HG02642 (cell line): ENCODE measurements at regions not wholly inside any gene's neighbourhood (a gene's known extent, or its start where the extent isn't known, plus 50 kb on each side); places are given as distances from the start of the nearest gene placed in this dataset.

Experiments
- ATAC-seq: cut with Tn5 transposase; IDR thresholded peaks from one replicate; pipeline ENCODE4 v1.9.1; 2021; ENCODE audit warnings: mild to moderate bottlenecking; ENCODE audit not compliant: unreplicated experiment, poor library complexity

DNA sequence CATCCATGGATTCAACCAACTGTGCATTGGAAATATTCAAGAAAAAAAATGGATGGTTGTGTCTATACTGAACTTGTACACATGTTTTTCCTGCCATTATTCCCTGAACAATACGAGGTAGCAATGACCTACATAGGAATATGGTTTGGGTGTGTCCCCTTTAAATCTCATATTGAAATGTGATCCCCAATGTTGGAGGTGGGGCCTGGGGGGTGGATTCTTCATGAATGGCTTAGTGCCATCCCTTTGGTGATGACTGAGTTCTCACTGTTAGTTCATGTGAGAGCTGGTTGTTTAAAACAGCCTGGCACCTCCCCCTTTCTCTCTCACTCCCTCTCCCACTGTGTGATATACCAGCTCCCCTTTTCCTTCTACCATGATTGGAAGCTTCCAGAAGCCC is 139.8 kb upstream of the BACH2 start:
- ATAC-seq = no peak

- no peak for ATAC-seq
These were observed 138.7 kb upstream of the BACH2 start for GRCh38 chr6:90435207-90435899.

DNA sequence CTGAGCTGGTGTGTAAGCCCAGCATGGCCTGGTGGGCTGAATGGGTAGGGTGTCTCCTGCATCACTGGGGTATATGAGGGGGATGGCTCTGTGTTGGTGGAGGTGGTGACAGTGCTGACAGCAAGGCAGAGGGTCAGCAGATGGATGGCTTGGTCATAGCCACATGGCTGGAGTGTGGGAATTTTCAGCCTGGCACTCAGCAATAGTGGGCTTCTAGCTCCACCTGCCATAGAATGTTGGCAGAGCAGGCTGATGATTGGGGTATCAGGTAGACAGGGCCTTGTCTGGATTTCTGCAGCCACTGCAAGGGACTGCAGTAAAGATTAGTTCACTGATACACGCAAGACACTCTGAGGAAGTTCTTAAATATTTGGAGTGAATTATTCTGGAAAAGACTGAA is 137.5 kb upstream of the BACH2 start:
- no peak for ATAC-seq

- no peak for ATAC-seq
These were observed 136.3 kb upstream of the BACH2 start for GRCh38 chr6:90432937-90433336.

- no peak for ATAC-seq
These were observed 135.6 kb upstream of the BACH2 start for GRCh38 chr6:90432041-90432775.

- ATAC-seq = no peak
These were observed 134.9 kb upstream of the BACH2 start for GRCh38 chr6:90431576-90431975.

DNA sequence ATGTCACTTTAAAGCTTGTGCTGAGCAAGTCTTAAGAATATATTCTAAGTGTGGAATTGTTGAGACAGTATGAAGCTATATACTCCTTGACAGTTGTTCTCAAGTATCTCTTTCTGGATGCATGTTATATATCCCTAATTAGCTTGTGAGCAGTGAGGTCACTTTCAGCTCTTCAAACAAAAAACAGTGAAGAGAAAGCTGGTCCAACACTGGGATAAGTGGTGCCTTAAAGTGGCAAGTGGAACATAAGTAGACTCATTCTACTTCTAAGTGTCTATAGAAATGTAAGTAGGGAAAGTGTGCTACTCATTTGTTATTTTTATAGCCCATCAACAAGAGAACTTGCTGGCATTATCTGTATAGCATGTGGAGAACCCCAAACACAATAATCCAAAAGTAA is 133.1 kb upstream of the BACH2 start:
- no peak for ATAC-seq

GRCh38 chr6:90428514-90428913 is 131.9 kb upstream of the BACH2 start:
- ATAC-seq = no peak

DNA sequence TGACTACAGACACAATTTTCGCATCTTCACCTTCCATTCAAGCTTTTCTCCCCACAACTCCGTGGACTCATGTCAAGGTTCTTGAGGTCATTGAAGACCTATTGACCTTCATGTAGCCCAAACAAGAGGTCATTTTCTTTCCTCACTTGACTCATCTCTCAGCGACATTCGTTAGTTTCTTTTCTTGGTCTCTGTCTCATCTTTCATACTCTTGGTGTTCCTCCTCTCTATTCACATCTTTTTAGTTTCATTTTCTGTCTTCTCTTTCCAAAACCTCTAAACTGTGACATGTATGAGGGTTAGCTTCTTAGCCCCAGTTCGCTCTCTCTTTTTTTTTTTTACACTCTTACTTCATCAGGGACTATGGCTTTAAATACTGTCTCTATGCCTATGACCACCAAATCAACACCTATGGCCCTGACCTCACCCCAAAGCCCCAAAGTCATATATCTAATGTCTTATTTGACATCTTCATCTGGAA is 128.6 kb upstream of the BACH2 start:
- peak; percentile 95 for ATAC-seq

DNA sequence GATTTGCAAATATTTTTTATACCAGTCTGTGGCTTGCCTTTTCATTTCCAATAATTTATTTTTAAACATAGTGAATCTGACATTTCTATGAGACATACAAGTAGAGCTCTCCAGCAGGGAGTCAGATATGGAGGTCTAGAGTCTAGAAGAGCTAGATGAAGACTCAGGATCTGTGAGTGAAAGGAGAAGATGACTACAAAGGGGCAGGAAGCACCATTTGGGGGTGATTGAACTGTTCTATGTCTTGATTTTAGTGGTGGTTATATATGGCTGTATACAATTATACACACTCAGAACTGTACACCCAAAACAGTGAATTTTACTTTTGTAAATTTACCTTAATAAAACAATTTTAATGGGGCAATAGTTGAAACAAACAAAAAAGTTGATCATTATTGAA is 127.9 kb upstream of the BACH2 start:
- no peak for ATAC-seq

GRCh38 chr6:90421666-90422065 is 125.0 kb upstream of the BACH2 start:
- ATAC-seq = no peak

GRCh38 chr6:90420500-90420899 is 123.9 kb upstream of the BACH2 start:
- ATAC-seq = no peak

DNA sequence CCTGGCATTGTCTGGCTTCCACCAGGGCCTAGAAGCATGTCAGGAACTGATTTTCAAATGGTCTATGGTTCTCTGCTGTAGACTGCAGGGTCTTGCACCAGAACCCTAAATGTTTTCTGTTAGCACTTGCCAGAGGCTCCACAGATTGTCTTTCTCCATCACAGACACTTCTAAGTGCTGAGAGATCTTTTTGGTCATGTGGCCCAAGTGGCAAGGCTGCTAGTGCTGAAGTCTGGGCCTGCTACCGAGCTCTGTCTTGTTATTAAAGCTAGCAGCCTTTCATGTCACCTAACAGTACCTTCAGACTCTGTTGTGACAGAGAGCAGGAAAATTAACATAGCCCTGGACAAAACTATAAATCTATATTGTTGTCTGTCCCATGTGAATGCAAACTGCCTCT is 120.7 kb upstream of the BACH2 start:
- ATAC-seq = no peak

DNA sequence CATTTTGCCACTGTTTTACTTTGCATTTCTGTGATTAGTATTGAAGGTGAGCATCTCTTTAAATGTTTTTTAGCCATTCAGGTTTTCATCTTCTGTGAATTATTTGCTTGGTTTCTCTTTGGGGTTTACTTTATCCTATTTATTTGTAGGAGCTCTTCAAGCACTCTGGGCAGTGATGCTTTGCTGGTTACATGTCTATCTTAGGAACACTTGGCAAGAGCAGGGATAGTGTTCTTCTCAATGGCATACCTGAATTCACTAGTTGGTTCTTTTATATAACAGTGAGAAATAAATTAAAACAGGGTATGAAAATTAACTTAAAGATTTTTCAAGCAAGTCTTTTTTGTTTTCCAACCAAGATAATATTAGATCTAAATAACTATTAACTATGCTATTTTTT is 119.7 kb upstream of the BACH2 start:
- no peak for ATAC-seq

DNA sequence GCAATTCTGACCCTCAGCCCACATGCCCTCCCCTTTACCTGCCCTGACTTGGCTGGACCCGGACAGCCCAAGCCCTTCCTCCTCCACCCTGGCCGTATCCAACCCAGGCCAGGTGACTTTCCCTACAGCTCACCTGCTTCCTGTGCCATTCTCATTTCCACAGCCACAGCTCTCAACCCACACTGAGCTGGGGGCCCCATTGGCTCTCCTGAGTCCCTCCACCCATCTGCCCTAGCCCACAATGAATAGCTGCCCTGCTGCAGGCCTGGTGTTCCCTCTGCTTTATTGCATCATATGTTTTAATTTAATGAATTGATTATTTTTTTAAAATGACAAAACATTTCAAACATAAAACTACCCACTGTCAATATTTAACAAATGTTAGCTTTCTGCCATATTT is 118.5 kb upstream of the BACH2 start:
- ATAC-seq = no peak

- no peak for ATAC-seq
These were observed 117.7 kb upstream of the BACH2 start for GRCh38 chr6:90414352-90414751.

- no peak for ATAC-seq
These were observed 117.2 kb upstream of the BACH2 start for GRCh38 chr6:90413867-90414266.

GRCh38 chr6:90413396-90413795 is 116.8 kb upstream of the BACH2 start:
- ATAC-seq = no peak

DNA sequence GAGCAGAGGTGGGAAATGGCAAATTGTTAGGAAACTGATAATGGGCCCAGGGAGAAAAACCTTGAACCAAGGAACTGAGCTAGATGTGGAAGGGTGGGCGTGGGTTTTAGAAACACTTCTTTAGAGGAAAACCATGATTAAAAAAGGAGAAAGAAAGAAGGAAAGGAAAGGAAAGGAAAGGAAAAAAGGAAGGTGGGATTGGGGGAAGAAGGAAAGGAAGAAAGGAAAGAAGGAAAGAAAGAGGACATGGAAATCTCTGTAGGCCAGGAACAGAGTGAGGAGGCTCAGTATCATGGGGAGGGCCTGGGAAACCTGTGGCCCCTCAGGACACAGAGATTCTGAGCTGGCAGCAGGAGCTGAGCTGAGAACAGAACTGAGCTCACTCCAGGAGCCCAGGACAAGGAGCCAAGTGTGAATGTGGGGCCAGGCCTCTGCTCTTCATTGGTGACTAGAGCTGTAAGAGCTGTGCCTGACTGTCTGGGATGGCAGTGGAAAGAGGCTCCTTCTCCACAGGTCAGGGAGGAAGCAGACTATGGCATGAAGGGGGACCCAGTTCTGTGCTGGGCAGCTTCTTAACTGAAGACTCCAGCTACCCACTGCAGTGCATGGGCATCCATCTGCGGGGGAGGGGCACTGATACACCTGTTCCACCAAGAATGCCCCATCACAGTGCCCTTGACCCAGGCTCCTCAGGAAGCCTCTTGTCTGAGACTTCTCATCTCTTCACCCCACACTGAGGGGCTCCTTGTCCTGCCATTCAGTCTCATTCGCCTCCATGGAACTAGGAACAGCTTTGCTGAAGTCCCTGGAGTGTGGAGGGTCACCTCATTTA is 116.1 kb upstream of the BACH2 start:
- no peak for ATAC-seq

- ATAC-seq = peak; percentile 95
These were observed 114.7 kb upstream of the BACH2 start for GRCh38 chr6:90411292-90411781.

DNA sequence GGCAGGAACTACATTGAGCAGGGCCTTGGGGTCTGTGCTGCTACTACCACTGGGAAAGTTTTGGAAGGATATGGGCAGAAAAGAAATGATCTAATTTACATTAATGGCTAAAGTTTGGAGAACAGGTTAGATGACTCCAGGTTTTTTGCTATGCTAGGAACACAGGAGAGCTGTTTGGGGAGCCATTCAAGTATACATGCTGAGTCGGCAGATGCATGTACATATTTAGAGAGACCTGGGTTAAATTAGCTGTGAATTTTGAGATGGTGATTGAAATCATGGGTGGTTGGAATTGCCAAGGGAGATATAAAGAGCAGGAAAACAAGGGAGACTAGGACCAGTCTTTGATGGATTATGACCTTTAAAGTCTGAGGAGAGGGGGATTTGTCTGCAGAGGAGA is 113.1 kb upstream of the BACH2 start:
- ATAC-seq = no peak
